Type B pancreatic cell (in vitro differentiated cells): ENCODE measurements at regions not wholly inside any gene's neighbourhood (a gene's known extent, or its start where the extent isn't known, plus 50 kb on each side); places are given as distances from the start of the nearest gene placed in this dataset.

Source experiments
- DNase-seq: peaks from one replicate; pipeline ENCODE4 v3.0.0; 2021; ENCODE audit warnings: mixed read lengths; ENCODE audit not compliant: unreplicated experiment; ENCODE audit errors: extremely low spot score
- H3K27ac Mint-ChIP-seq: 2 replicates; pipeline ENCODE4 v1.8.0; 2021; ENCODE audit warnings: mild to moderate bottlenecking, mixed read lengths
- H3K27me3 Mint-ChIP-seq: 2 replicates; pipeline ENCODE4 v1.8.0; 2021; ENCODE audit warnings: mixed read lengths
- H3K36me3 Mint-ChIP-seq: 2 replicates; pipeline ENCODE4 v1.8.0; 2021; ENCODE audit warnings: mixed read lengths
- H3K4me1 Mint-ChIP-seq: one replicate; pipeline ENCODE4 v1.8.0; 2021; ENCODE audit warnings: mixed read lengths; ENCODE audit not compliant: unreplicated experiment
- H3K4me3 Mint-ChIP-seq: 2 replicates; pipeline ENCODE4 v1.8.0; 2021; ENCODE audit warnings: mild to moderate bottlenecking, mixed read lengths
- H3K9me3 Mint-ChIP-seq: 2 replicates; pipeline ENCODE4 v1.8.0; 2021; ENCODE audit warnings: mixed read lengths
- TF ChIP-seq, protein P1 (sequence below): fragments of 200-600 bp; sonication (generic); conservative IDR thresholded peaks from 2 replicates; pipeline ENCODE4 v1.5.0; 2021; ENCODE audit warnings: antibody characterized with exemption, mild to moderate bottlenecking

DNA sequence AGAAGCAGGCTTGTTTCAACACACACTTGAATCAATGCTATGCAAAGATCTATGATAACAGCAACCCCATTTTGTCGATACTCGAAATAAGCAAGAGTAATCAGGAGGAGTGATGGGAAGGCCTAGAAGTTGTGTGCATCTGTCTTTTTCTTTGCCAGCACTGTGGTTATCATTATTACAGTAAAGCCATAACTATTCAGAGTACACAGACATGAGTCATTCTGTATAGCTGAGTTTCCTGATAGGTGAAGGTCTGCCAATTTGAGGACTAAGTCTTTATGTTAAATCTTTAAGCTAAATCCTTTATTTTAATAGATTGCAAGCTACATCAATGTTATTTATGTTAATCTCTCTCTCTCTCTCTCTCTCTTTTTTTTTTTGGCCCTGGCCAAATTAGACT lies 1344.4 kb upstream of the CELF4 start:
- Mint-ChIP-seq H3K27ac (no peak overlapping the region), H3K9me3 (no peaks in the 10 kb centered on the region), H3K4me1 (no peaks in the 10 kb centered on the region), H3K27me3 (peaks cover 4% of the 10 kb centered on the region), H3K36me3 (no peaks in the 10 kb centered on the region), H3K4me3 (no peak overlapping the region)
- TF ChIP-seq, protein P1, sequence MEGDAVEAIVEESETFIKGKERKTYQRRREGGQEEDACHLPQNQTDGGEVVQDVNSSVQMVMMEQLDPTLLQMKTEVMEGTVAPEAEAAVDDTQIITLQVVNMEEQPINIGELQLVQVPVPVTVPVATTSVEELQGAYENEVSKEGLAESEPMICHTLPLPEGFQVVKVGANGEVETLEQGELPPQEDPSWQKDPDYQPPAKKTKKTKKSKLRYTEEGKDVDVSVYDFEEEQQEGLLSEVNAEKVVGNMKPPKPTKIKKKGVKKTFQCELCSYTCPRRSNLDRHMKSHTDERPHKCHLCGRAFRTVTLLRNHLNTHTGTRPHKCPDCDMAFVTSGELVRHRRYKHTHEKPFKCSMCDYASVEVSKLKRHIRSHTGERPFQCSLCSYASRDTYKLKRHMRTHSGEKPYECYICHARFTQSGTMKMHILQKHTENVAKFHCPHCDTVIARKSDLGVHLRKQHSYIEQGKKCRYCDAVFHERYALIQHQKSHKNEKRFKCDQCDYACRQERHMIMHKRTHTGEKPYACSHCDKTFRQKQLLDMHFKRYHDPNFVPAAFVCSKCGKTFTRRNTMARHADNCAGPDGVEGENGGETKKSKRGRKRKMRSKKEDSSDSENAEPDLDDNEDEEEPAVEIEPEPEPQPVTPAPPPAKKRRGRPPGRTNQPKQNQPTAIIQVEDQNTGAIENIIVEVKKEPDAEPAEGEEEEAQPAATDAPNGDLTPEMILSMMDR = no peak
- DNase-seq = no peak

DNA sequence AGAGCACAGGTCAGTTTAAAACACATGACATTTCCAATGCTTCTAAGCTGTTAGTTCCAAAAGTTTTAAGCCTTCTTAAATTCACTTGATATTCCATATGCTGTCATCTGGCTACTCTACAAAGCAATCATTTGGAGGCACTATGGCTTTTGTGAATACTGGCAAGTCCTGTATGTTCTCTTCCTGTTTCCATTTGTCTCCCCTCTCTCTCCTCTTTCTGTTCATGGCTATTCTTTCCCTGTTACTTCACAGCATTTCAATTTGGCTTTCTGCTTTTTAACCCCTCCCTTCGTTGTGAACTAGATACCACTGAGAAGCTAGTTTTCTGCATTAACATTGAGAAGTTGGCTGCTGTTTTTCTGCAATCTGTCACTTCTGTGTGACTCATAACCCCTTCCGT lies 1337.2 kb upstream of the CELF4 start:
- H3K4me3 Mint-ChIP-seq = no peak overlapping the region
- TF ChIP-seq, protein P1 = no peak
- no peaks in the 10 kb centered on the region for H3K36me3 Mint-ChIP-seq
- DNase-seq = no peak
- H3K27me3 Mint-ChIP-seq = peaks cover 4% of the 10 kb centered on the region
- H3K27ac Mint-ChIP-seq = no peak overlapping the region
- H3K4me1 Mint-ChIP-seq = no peaks in the 10 kb centered on the region
- no peaks in the 10 kb centered on the region for H3K9me3 Mint-ChIP-seq

DNA sequence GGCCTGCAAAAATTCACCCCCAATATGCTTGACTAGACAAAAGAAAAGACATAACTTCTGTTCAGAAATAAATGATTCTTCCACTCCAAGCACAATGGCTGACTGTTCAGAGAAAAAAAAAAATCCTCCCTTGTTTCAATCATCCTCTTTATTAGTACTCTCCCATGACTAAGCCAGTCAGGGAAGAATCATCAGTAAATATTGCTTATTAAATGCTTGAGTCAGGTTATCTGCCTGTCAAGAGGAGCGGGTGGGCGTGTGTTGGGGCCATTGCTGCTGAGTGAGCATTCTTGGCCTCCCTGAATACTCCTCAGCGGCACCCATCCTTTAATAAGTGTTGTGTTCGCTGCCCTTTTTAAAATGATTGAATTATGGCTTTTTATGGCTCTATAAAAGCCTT lies 1334.8 kb upstream of the CELF4 start:
- no peak overlapping the region for H3K27ac Mint-ChIP-seq

DNA sequence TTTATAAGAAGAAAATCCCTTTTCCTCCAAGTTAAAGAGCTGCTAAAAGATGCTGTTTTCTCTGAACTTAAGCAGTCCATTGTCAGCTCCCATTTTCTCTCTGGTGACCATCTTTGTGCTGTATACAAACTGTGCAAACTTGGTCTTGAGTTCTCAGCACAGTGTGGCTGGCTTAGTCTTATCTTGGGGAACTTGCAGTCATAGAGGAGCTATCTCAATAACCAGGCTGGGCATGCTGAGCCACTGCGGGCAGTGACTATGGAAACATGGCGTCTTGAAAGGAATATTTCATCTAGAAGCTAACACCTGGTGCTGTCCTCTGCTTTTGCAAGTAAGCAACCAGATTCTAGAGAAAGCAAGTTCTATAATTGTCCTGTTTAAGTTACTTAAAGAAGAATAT lies 1334.4 kb upstream of the CELF4 start:
- TF ChIP-seq, protein P1 = no peak
- Mint-ChIP-seq H3K27me3 (no peaks in the 10 kb centered on the region), H3K4me3 (no peak overlapping the region), H3K9me3 (no peaks in the 10 kb centered on the region), H3K4me1 (no peaks in the 10 kb centered on the region), H3K27ac (no peak overlapping the region), H3K36me3 (no peaks in the 10 kb centered on the region)
- no peak for DNase-seq

More for the DNA sequence above, 1334.8 kb upstream of the CELF4 start:
- H3K27me3 Mint-ChIP-seq = no peaks in the 10 kb centered on the region
- H3K4me1 Mint-ChIP-seq = no peaks in the 10 kb centered on the region
- H3K36me3 Mint-ChIP-seq = no peaks in the 10 kb centered on the region
- H3K4me3 Mint-ChIP-seq = no peak overlapping the region
- TF ChIP-seq, protein P1 = no peak
- no peak for DNase-seq
- H3K9me3 Mint-ChIP-seq = no peaks in the 10 kb centered on the region

DNA sequence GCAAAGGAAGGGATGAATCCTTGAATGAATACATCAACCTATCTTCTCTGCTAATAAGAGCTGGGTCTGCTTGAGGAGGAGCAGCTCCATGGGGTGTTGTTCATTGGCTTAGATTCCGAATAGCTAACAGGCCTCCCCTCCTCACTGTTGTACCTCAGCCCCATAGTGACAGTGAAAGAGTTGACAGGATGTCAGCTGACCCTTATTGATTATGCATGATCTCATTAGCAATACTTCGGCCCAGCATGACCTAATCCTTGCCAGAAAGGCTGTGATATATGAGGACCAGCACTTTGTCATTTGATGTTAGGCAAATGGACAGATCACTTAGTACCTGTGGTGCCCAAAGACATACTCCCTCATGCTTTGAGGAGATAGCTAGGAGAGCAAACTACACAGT lies 1333.7 kb upstream of the CELF4 start:
- no peak for DNase-seq
- Mint-ChIP-seq H3K4me1 (no peaks in the 10 kb centered on the region), H3K27ac (no peak overlapping the region), H3K4me3 (no peak overlapping the region), H3K9me3 (peaks cover 4% of the 10 kb centered on the region), H3K36me3 (no peaks in the 10 kb centered on the region), H3K27me3 (no peaks in the 10 kb centered on the region)
- TF ChIP-seq, protein P1 = no peak

DNA sequence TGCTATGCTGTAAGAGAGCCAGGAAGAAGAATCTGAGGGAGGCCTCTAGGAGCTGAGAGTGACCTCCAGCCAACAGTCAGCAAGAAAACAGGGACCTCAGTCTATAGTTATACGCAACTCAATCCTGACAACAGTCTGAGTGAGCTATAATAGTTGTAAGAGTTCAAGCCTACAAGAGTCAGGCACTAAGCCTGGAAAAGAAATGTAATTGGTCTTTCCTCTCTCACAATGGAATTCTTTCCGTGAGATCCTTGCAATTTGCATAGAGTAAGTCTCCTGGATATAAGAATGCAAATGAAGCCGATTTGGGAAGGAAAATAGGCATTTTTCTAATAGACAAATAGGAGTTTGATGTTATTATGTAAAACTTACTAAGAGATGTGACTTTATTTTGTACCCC lies 1332.6 kb upstream of the CELF4 start:
- TF ChIP-seq, protein P1 = no peak

More for the DNA sequence above, 1332.6 kb upstream of the CELF4 start:
- DNase-seq = no peak
- H3K4me3 Mint-ChIP-seq = no peak overlapping the region
- H3K27me3 Mint-ChIP-seq = no peaks in the 10 kb centered on the region
- H3K27ac Mint-ChIP-seq = no peak overlapping the region
- peaks cover 6% of the 10 kb centered on the region for H3K9me3 Mint-ChIP-seq
- no peaks in the 10 kb centered on the region for H3K4me1 Mint-ChIP-seq
- H3K36me3 Mint-ChIP-seq = no peaks in the 10 kb centered on the region
